ENCODE measurements at regions not wholly inside any gene's neighbourhood (a gene's known extent, or its start where the extent isn't known, plus 50 kb on each side); places are given as distances from the start of the nearest gene placed in this dataset.

DNA sequence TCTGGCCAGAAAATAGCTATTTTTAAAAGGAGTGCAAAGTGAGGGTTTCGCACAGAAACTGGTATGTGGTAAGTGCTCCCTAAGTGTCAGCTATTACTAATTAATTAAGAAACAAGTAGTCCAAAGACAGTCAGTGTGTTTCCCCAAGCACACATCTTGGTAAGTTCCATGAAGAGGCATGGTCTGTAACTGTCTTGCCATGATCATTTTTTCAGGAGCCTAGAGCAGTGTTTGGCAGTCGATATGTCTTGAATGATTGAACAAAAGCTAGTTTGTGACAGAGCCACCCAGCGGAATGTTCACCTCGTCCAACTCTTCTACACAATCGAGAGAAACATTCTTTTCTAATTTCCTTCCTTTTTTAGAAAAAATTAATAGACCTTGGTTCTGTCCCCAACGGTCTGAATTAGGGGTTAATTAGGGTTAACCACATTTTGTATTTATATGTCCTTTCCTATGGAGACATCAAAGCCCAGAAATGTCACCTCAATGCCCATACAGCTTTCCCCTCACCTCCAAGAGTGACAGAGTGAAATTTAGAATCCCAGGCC, 57.6 kb upstream of the FTH1 start:
- peaks cover 0 to 20% (median 3%) of the 10 kb centered on the region in 4 donors for H3K9me3 ChIP-seq
- no peak overlapping the region for H3K4me3 ChIP-seq
- no peak for DNase-seq (ENCODE audit: extremely low spot score)
- intact Hi-C loops (cut with DNase I) = no loop called here
- peak overlapping the region; percentile 36 to 73 (median 54) for H3K27ac ChIP-seq (replicated peaks in 1 of 4)
- H3K27me3 ChIP-seq = no peaks in the 10 kb centered on the region
- H3K4me1 ChIP-seq = peaks cover 11 to 18% (median 14%) of the 10 kb centered on the region in 4 donors
- H3K36me3 ChIP-seq = no peaks in the 10 kb centered on the region
- 55% methylated on average over 6 of the region's 6 CpGs for WGBS
- no peak for TF ChIP-seq POLR2AphosphoS5 (IDR thresholded peaks at IDR 0.05)

DNA sequence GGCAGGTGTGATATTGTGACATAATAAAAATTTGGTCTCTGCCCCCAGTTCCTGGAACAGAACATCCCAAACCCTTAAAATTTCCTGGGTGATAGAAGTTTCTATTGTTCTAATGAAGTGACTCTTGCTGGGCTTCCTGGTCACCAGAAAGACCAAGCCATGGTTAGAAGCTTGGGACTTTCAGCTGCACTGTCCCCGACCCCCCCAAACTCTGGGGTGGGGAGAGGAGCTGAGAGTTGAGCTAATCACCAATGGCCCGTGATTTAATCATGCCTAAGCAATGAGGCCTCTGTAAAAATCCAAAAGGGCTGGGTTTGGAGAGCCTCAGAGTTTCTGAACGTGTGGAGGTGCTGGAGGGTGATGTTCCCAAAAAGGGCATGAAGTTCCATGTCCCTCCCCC, 54.8 kb upstream of the FTH1 start:
- intact Hi-C loops (cut with DNase I) = no loop called here
- H3K4me3 ChIP-seq = no peak overlapping the region
- H3K4me1 ChIP-seq = peaks cover 11 to 18% (median 14%) of the 10 kb centered on the region in 4 donors
- peaks cover 0 to 20% (median 3%) of the 10 kb centered on the region in 4 donors for H3K9me3 ChIP-seq
- TF ChIP-seq, protein P1, sequence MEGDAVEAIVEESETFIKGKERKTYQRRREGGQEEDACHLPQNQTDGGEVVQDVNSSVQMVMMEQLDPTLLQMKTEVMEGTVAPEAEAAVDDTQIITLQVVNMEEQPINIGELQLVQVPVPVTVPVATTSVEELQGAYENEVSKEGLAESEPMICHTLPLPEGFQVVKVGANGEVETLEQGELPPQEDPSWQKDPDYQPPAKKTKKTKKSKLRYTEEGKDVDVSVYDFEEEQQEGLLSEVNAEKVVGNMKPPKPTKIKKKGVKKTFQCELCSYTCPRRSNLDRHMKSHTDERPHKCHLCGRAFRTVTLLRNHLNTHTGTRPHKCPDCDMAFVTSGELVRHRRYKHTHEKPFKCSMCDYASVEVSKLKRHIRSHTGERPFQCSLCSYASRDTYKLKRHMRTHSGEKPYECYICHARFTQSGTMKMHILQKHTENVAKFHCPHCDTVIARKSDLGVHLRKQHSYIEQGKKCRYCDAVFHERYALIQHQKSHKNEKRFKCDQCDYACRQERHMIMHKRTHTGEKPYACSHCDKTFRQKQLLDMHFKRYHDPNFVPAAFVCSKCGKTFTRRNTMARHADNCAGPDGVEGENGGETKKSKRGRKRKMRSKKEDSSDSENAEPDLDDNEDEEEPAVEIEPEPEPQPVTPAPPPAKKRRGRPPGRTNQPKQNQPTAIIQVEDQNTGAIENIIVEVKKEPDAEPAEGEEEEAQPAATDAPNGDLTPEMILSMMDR (IDR thresholded peaks at IDR 0.05) = no peak
- TF ChIP-seq POLR2A (IDR thresholded peaks at IDR 0.05; ENCODE audit: low read depth) (no peak), EP300 (IDR thresholded peaks at IDR 0.05) (no peak), POLR2AphosphoS5 (IDR thresholded peaks at IDR 0.05) (no peak)
- WGBS = 64% methylated on average over 2 of the region's 3 CpGs
- H3K36me3 ChIP-seq = no peaks in the 10 kb centered on the region
- no peak for DNase-seq (ENCODE audit: extremely low spot score)
- H3K27me3 ChIP-seq = no peaks in the 10 kb centered on the region
- H3K27ac ChIP-seq (replicated peaks in 1 of 4) = no peak overlapping the region

DNA sequence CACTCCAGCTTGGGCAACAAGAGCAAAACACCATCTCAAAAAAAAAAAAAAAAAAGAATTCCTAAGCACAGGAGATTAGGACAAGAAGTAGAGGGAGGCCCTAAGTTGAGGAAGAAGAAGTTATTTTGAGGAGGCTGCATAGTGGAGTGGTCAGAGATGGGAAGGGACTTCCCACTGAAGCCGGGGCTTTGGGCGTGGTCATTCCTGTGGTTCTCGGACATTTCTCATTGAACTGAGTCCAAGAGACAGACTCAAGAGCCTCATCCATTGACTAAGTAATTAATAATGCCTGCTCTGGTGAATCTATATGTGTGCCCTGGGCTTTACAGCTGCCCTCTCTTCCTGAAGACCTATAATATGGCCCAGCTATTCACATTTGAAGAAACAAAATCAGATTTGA, 53.2 kb upstream of the FTH1 start:
- peaks cover 0 to 15% (median 0%) of the 10 kb centered on the region in 4 donors for H3K9me3 ChIP-seq
- intact Hi-C loops (cut with DNase I) = no loop called here
- H3K4me3 ChIP-seq = no peak overlapping the region
- H3K4me1 ChIP-seq = peaks cover 7 to 12% (median 10%) of the 10 kb centered on the region in 4 donors
- no peak for DNase-seq (ENCODE audit: extremely low spot score)
- no peaks in the 10 kb centered on the region for H3K36me3 ChIP-seq
- H3K27me3 ChIP-seq = no peaks in the 10 kb centered on the region
- WGBS = 74% methylated on average over 3 of the region's 3 CpGs
- H3K27ac ChIP-seq (replicated peaks in 1 of 4) = no peak overlapping the region
- no peak for TF ChIP-seq POLR2A (IDR thresholded peaks at IDR 0.05; ENCODE audit: low read depth)
- TF ChIP-seq EP300 (IDR thresholded peaks at IDR 0.05) = no peak
- TF ChIP-seq, protein P1 (IDR thresholded peaks at IDR 0.05) = no peak

- Histone ChIP-seq H3K4me3 (no peak overlapping the region), H3K9me3 (peaks cover 0 to 15% (median 0%) of the 10 kb centered on the region in 4 donors), H3K4me1 (no peaks in the 10 kb centered on the region), H3K36me3 (no peaks in the 10 kb centered on the region), H3K27ac (replicated peaks in 1 of 4) (no peak overlapping the region), H3K27me3 (no peaks in the 10 kb centered on the region)
- 98% methylated on average over 2 of the region's 2 CpGs for WGBS
- intact Hi-C loops (cut with DNase I) = no loop called here
- DNase-seq (ENCODE audit: extremely low spot score) = no peak
- TF ChIP-seq EP300 (IDR thresholded peaks at IDR 0.05) (no peak), POLR2AphosphoS5 (IDR thresholded peaks at IDR 0.05) (no peak), POLR2A (IDR thresholded peaks at IDR 0.05; ENCODE audit: low read depth) (no peak)
- TF ChIP-seq, protein P1 (IDR thresholded peaks at IDR 0.05) = no peak
Observed at GRCh38 chr11:62018981-62019664, 51.7 kb upstream of the FTH1 start.

DNA sequence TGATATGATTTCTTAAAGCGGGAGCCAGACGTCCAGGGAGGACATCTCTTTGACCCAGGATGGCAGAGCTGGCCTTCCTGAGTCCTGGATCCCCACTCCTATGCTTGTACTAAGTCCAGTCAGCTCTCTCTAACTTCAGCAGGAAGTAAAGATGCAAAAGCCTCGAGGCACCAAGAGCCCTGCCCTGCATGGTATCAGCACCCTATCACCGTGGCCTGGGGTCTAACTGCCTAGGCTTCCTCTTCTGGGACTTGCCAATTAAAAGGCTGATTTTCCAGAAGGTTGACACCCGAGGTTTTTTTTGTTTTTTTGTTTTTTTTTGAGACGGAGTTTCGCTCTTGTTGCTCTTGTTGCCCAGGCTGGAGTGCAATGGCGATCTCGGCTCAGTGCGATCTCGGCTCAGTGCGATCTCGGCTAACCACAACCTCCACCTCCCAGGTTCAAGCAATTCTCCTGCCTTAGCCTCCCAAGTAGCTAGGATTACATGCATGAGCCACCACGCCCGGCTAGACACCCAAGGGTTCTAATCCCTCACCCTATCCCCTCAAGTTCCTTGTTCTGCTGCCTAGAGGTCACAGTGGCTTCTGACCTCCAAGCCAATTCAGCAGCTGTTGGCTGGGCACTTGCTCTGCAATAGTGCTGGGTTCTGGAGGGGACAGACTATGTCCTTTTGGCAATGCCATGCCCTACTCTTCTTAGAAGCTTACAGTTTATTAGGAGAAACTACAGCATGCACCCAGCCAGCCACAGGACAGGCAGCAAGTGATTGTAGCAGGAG, 50.6 kb upstream of the FTH1 start:
- H3K36me3 ChIP-seq = no peaks in the 10 kb centered on the region
- 92% methylated on average over 13 of the region's 15 CpGs for WGBS
- H3K4me3 ChIP-seq = no peak overlapping the region
- no peaks in the 10 kb centered on the region for H3K4me1 ChIP-seq
- no peaks in the 10 kb centered on the region for H3K27me3 ChIP-seq
- H3K9me3 ChIP-seq = peaks cover 0 to 15% (median 0%) of the 10 kb centered on the region in 4 donors
- intact Hi-C loops (cut with DNase I) = no loop called here
- TF ChIP-seq POLR2AphosphoS5 (IDR thresholded peaks at IDR 0.05) (no peak), EP300 (IDR thresholded peaks at IDR 0.05) (no peak)
- TF ChIP-seq, protein P1 (IDR thresholded peaks at IDR 0.05) = no peak
- H3K27ac ChIP-seq (replicated peaks in 1 of 4) = no peak overlapping the region
- no peak for DNase-seq (ENCODE audit: extremely low spot score)

All from esophagus muscularis mucosa (tissue), 4 donors.